OCI-LY1 (cell line): ENCODE measurements at regions not wholly inside any gene's neighbourhood (a gene's known extent, or its start where the extent isn't known, plus 50 kb on each side); places are given as distances from the start of the nearest gene placed in this dataset.

Experiments used
- CTCF ChIP-seq: fragments of 200-600 bp; sonication (generic), shearing (Covaris generic); IDR thresholded peaks from 2 replicates; pipeline ENCODE4 v1.5.1; 2017; ENCODE audit warnings: mild to moderate bottlenecking, antibody characterized with exemption, low read length, moderate library complexity, mixed read lengths
- EZH2 ChIP-seq: fragments of 200-600 bp; sonication (generic), shearing (Covaris generic); IDR thresholded peaks from 2 replicates; pipeline ENCODE4 v1.8.0; 2017; ENCODE audit warnings: borderline replicate concordance, mixed run types, mild to moderate bottlenecking, antibody characterized with exemption, low read length, moderate library complexity, mixed read lengths

GRCh38 chr1:216818284-216818683 is 95.1 kb upstream of the ESRRG start:
- no peak for TF ChIP-seq CTCF
- TF ChIP-seq EZH2: no peak
